HG02885 (cell line): ENCODE measurements at regions not wholly inside any gene's neighbourhood (a gene's known extent, or its start where the extent isn't known, plus 50 kb on each side); places are given as distances from the start of the nearest gene placed in this dataset.
"Not testable (repeated sequence)": the region's sequence is repeated elsewhere in the genome, so short reads cannot be mapped to it uniquely, and the experiment has no call there.

Experiments used
- ATAC-seq: cut with Tn5 transposase; IDR thresholded peaks from one replicate; pipeline ENCODE4 v1.9.1; 2021; ENCODE audit warnings: mild to moderate bottlenecking; ENCODE audit not compliant: unreplicated experiment, poor library complexity

GRCh38 chrX:122583551-122583950, 600.5 kb upstream of the GRIA3 start:
- no peak for ATAC-seq

GRCh38 chrX:122584981-122585380, 599.1 kb upstream of the GRIA3 start:
- no peak for ATAC-seq

- ATAC-seq, result no peak
Measured at GRCh38 chrX:122586831-122587230, 597.2 kb upstream of the GRIA3 start.

- no peak for ATAC-seq
Measured at GRCh38 chrX:122591546-122591945, 592.5 kb upstream of the GRIA3 start.

DNA sequence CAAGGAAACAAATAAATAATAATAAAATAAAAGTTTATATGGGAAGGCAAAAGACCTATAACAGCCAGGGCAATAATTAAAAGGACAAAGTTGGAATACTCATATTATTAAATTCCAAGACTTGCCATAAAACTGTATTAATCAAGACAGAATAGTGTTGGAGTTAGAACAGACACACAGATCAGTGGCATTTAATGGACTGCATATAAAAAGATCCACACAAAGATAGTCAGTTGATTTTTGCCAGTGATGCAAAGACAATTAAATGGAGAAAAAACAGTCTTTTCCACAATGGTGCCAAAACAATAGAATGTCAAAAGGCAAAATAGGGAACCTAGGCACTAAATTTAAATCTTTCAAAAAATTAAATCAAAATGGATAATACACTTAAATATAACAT, 587.1 kb upstream of the GRIA3 start:
- no peak for ATAC-seq

DNA sequence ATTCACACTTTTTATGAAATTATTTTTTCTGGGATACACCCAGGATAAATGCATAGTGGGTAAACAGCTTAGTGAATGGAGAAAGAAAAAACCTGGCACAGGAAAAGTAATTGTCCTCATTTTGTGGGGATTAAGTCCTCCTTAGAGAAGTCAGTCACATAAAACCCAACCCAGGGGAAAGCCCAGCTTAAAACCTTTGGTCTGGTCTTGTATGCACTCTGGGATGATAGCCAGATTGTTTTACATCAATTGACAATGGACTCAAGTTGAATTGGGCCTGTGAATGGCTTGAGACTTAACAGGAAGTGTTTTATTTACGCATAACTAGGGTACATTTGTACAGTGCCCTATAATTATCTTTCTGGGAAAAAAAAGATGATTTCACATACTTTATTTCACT, 561.3 kb upstream of the GRIA3 start:
- no peak for ATAC-seq

DNA sequence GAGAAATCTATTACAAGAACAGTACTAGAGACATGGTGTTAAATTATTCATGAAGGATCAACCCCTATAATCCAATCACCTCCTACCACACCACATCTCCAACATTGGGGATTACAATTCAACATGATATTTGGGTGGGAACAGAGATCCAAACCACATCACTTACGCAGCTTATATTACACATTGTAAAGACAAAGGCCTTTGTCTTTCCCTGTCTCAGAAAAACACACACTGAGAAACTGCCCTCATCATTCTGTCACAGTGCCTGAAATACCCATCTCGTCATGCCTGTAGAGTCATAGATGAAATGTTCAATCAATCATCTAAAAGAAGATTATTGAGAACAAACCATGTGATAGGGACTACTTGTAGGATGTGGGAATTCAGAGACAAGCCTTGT, 558.8 kb upstream of the GRIA3 start:
- no peak for ATAC-seq

- ATAC-seq, result peak; percentile 49
Measured at GRCh38 chrX:122625821-122626220, 558.3 kb upstream of the GRIA3 start.

DNA sequence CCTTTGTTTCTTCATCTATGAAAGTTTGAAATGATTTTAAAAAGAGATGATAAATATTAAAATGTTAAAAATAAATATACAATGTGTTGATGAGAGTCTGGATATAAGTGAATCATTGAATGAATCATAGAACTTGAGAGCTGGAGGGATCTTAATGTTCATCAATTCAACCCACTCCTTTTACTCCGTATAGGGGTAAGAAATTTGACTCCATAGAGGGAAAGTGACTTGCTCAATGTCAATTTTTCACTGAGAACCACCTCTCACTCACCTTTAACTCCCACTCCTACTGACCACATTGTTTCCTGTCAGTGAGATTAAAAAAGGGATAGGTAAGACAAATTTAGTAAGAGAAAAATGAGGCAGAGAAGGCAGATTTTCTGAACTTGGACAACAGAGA, 557.2 kb upstream of the GRIA3 start:
- ATAC-seq, result no peak

DNA sequence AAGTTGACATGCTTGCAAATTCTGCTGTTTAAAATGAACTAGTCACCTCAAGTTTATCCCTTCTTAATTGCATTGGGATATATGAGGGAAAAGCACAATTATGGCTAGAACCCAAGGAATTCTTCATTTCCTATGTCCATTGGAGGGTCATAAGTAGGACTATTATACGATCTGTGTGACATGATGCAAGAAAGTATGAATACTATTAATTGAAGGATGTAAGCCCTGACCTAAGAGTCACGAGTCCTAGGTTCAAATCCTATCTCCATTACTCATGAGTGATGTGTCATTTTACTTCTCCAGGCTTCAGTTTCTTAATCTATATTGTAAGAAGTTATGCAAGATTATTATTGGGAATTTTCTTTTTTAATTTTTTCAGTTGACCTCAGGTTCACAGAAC, 542.9 kb upstream of the GRIA3 start:
- ATAC-seq, result no peak

DNA sequence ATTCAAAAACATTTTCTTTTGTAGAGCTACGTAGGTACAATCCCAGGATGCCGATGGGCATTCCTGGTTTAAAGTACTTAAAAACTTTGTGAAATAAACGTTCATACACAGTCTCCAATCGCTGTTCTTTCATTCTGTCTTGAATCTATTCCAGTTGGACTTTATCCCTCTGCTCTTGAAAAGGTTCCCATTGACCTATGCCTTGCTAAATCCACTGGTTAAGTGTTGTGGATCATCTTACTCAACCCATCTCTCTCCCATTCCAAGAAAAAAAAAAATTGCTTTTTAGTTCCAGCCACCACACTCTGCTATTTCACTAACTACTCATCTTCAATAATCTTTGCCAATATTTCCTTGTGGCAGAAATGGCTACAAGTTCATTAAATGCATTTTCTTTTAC, 542.3 kb upstream of the GRIA3 start:
- ATAC-seq, result no peak

DNA sequence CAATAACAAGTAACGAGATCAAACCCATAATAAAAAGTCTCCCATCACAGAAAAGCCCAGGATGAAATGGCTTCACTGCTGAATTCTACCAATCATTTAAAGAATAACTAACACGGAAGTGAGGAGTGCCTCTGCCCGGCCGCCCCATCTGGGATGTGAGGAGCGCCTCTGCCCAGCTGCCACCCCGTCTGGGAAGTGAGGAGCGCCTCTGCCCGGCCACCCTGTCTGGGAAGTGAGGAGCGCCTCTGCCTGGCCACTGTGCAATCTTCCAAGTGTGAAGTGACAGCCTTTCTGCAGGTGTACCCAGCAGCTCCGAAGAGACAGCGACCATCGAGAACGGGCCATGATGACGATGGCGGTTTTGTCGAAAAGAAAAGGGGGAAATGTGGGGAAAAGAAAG, 528.8 kb upstream of the GRIA3 start:
- not testable (repeated sequence) for ATAC-seq

GRCh38 chrX:122666601-122667000, 517.5 kb upstream of the GRIA3 start:
- ATAC-seq, result no peak

DNA sequence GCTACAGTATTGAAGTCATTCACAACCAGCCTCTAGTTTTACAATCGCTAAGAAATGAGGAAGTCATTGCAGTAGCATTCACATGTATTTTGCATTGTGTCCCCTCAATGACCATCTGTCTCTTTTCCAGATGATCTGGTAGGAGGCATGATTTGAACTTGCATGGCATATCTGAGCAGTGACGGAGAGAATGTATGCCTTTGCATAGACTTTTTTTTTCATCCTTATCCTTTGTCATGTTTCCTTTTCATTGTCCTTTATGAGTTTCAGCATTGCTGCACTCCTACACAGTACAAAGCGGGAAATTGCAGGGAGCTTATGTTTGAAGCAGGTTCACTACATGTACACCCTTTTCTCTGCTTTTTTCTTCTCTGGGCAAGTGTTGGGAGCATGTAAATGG, 516.4 kb upstream of the GRIA3 start:
- ATAC-seq, result no peak

- ATAC-seq, result no peak
Measured at GRCh38 chrX:122703762-122704161, 480.3 kb upstream of the GRIA3 start.

DNA sequence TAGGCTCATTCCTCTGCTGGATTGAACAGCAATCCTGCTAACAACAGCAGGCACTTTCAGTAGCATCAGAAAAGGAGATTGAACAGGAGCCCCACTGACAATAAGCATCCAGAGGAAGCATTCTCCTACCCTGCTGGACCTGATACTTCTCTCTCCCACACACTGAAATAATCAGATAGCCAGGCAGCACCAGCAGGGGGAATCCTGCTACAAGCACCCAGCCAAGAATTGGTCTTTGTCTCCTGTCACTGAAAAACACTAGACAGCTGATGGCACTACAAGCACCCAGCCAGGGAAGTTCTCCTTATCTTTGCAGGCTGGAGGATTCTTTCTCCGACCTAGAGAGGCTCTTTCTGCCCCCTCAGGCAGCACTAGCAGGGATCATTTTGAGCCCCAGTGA, 444.3 kb upstream of the GRIA3 start:
- no peak for ATAC-seq

DNA sequence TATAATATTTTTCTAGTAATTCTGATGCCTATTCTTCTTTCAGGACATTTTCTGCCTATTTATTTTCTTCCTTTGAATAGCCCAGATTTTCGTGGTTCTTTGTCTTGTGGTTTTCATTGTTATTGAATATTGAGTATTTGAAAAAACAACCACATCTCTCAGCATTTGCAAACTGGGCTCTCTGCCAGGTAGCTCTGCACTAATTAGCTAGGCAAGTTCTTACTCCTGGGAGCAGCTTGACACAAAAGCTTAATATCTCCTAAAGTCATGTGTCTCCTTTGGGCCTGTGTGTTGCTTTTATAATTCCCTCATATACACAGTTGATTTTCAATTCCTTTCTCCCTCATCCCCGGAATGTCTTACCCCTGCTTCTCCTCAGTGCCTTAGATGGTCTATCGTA, 413.5 kb upstream of the GRIA3 start:
- no peak for ATAC-seq

DNA sequence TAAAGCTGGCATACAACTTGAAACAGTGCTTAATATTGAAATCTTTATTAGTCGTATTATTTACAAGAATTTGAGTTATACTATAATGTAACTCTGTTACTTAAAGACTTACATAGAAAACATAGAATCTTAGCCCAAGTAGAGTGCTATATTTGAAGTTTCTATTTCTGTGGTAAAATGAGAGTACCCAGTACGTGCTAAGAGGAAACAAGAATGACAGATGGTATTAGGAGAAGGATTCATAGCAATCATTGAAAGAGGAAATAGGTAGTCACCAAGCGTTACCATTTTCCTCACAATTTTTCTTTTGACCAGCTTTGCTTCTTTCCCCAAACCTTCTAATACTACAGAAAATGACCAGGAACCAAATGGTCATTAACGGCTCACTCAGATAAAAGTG, 412.1 kb upstream of the GRIA3 start:
- no peak for ATAC-seq

DNA sequence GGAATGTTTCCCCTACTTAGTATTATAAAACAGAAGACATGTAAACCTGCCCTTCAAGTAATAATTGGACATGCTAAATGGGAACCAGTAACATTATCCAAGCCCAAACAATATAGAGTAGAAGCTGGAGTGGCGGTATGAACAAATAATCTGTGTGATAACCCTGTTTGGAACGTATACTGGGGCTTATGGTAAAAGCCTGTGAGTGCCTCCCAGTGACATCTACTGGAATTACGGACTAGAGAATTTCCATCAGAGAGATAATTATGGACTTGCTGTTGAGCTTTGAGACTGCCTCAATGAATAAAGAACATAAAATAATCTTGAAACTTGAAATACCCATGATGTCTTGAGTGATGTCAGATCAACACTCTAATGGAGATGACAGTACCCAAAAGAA, 406.3 kb upstream of the GRIA3 start:
- no peak for ATAC-seq

DNA sequence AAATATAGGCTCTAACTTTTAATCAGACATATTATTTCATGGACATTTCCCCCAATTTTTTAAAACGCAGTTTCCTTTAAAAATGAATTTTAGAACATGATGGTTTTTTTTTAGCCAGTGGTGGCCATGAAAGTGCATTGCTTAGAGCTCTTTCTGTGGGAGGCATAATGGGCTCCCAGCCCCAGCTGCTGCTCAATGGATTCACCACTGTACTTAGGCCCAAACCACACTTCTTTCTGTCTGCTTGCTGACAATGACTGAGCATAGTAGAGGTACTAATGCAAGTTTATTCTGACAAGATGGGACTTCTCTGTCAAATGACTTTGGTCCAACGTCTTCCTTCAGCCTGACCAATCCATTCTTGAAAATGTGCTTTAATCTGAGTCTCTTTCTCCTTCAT, 400.2 kb upstream of the GRIA3 start:
- ATAC-seq, result no peak

DNA sequence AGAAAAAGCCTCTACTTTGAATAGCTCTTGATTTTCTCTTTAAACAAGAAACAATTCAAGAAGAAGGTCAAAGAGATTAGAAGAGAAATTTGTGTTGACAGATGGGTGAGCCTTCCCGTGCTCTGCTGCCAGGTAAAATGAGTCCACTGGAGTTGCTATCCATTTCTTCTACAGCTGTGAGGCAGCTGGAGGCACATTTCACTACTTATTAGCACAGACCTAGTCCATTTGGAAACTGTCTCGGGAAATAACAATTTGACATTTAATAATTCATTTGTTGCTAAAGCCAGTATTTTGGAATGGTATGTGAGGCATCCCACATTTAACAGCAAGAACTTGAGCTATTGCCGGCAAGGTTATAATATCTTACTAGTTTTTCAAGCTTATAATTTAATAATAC, 396.8 kb upstream of the GRIA3 start:
- no peak for ATAC-seq

GRCh38 chrX:122788216-122788615, 395.9 kb upstream of the GRIA3 start:
- ATAC-seq, result no peak

GRCh38 chrX:122790376-122791095, 393.5 kb upstream of the GRIA3 start:
- ATAC-seq, result no peak
